GM23338 (cell line): ENCODE measurements at regions not wholly inside any gene's neighbourhood (a gene's known extent, or its start where the extent isn't known, plus 50 kb on each side); places are given as distances from the start of the nearest gene placed in this dataset.

Source experiments
- ATAC-seq: fragments of 200-7000 bp; cut with Tn5 transposase; 3 replicates; pipeline ENCODE4 v1.9.1; 2020
- DNase-seq: peaks from one replicate; pipeline ENCODE4 v3.0.0-alpha.2; 2015; ENCODE audit warnings: low spot score
- H2AFZ ChIP-seq: fragments of 200-600 bp; sonication (generic); 2 replicates; pipeline ENCODE4 v1.8.0; 2016; ENCODE audit warnings: antibody characterized with exemption, mild to moderate bottlenecking, moderate library complexity
- H3F3A ChIP-seq: fragments of 200-600 bp; sonication (generic); replicated peaks from 2 replicates; pipeline ENCODE4 v1.8.0; 2017; ENCODE audit warnings: antibody characterized with exemption, mixed run types, low read depth
- H3K27ac ChIP-seq: fragments of 200-600 bp; sonication (generic); 2 replicates; pipeline ENCODE4 v1.6.1; 2016; ENCODE audit warnings: low read depth
- H3K27me3 ChIP-seq: fragments of 200-600 bp; sonication (generic); 2 replicates; pipeline ENCODE4 v1.8.0; 2016; ENCODE audit warnings: mild to moderate bottlenecking, mixed run types, moderate library complexity; ENCODE audit not compliant: insufficient read depth
- H3K36me3 ChIP-seq: fragments of 200-600 bp; sonication (generic); 2 replicates; pipeline ENCODE4 v1.8.0; 2016; ENCODE audit warnings: mild to moderate bottlenecking; ENCODE audit not compliant: insufficient read depth
- H3K4me1 ChIP-seq: fragments of 200-600 bp; sonication (generic); 2 replicates; pipeline ENCODE4 v1.8.0; 2016; ENCODE audit warnings: mild to moderate bottlenecking, moderate library complexity; ENCODE audit not compliant: insufficient read depth
- H3K4me2 ChIP-seq: fragments of 200-600 bp; sonication (generic); 2 replicates; pipeline ENCODE4 v1.7.1; 2017; ENCODE audit warnings: mixed run types
- H3K4me3 ChIP-seq: fragments of 200-600 bp; sonication (generic); 2 replicates; pipeline ENCODE4 v1.6.1; 2016; ENCODE audit warnings: mixed run types
- H3K79me2 ChIP-seq: fragments of 200-600 bp; sonication (generic); replicated peaks from 2 replicates; pipeline ENCODE4 v1.8.0; 2017; ENCODE audit warnings: mild to moderate bottlenecking; ENCODE audit not compliant: insufficient read depth
- H3K9me2 ChIP-seq: fragments of 200-600 bp; sonication (generic); 2 replicates; pipeline ENCODE4 v1.8.0; 2017; ENCODE audit not compliant: insufficient read depth
- H4K20me1 ChIP-seq: fragments of 200-600 bp; sonication (generic); replicated peaks from 2 replicates; pipeline ENCODE4 v1.8.0; 2017; ENCODE audit warnings: mild to moderate bottlenecking; ENCODE audit not compliant: insufficient read depth
- H3K27ac Mint-ChIP-seq: 2 replicates; pipeline ENCODE4 v1.8.0; 2020; ENCODE audit warnings: inconsistent platforms, mild to moderate bottlenecking, moderate library complexity, mixed read lengths
- H3K27me3 Mint-ChIP-seq: 3 replicates; pipeline ENCODE4 v1.8.0; 2022; ENCODE audit warnings: low read depth, mild to moderate bottlenecking, moderate library complexity, mixed read lengths, inconsistent platforms; ENCODE audit not compliant: insufficient read depth, poor library complexity
- H3K36me3 Mint-ChIP-seq: 3 replicates; pipeline ENCODE4 v1.8.0; 2021; ENCODE audit warnings: low read depth, mild to moderate bottlenecking, inconsistent platforms, moderate library complexity, mixed read lengths
- H3K4me1 Mint-ChIP-seq: 3 replicates; pipeline ENCODE4 v1.8.0; 2020; ENCODE audit warnings: mild to moderate bottlenecking, inconsistent platforms, mixed read lengths
- H3K4me3 Mint-ChIP-seq: 3 replicates; pipeline ENCODE4 v1.8.0; 2021; ENCODE audit warnings: moderate library complexity, mild to moderate bottlenecking, inconsistent platforms, mixed read lengths
- H3K9me3 Mint-ChIP-seq: 3 replicates; pipeline ENCODE4 v1.8.0; 2020; ENCODE audit warnings: moderate library complexity, mild to moderate bottlenecking, inconsistent platforms, mixed read lengths
- CREB1 ChIP-seq: fragments of 250-450 bp; sonication (Bioruptor Pico); IDR thresholded peaks from 2 replicates; pipeline ENCODE4 v1.5.0; 2020; ENCODE audit warnings: low read depth, mild to moderate bottlenecking, moderate library complexity
- EZH2 ChIP-seq: fragments of 200-600 bp; sonication (generic); IDR thresholded peaks from one replicate; pipeline ENCODE4 v1.8.0; 2017; ENCODE audit warnings: antibody characterized with exemption, mild to moderate bottlenecking, low read depth; ENCODE audit not compliant: unreplicated experiment
- JUNB ChIP-seq: IDR thresholded peaks from one replicate; pipeline ENCODE4 v1.6.1; 2016; ENCODE audit warnings: antibody characterized with exemption; ENCODE audit not compliant: unreplicated experiment
- STAT1 ChIP-seq: IDR thresholded peaks from one replicate; pipeline ENCODE4 v1.6.1; 2016; ENCODE audit warnings: antibody characterized with exemption; ENCODE audit not compliant: unreplicated experiment
- ZNF114 ChIP-seq: fragments of 250-450 bp; sonication (Bioruptor Pico); IDR thresholded peaks from 2 replicates; pipeline ENCODE4 v1.5.0; 2020; ENCODE audit warnings: mild to moderate bottlenecking, moderate library complexity
- ZNF331 ChIP-seq: fragments of 250-450 bp; sonication (Bioruptor Pico); IDR thresholded peaks from 2 replicates; pipeline ENCODE4 v1.5.0; 2020; ENCODE audit warnings: low read depth, mild to moderate bottlenecking, moderate library complexity
- TF ChIP-seq, protein P1 (sequence below): fragments of 250-450 bp; sonication (Bioruptor Pico); IDR thresholded peaks from 2 replicates; pipeline ENCODE4 v1.5.0; 2020; ENCODE audit warnings: mild to moderate bottlenecking, moderate library complexity
- TF ChIP-seq, protein P2 (sequence below), 2 experiments: fragments of 200-600 bp in 1 of 2; sonication (generic) in 1 of 2; conservative IDR thresholded peaks; 2 replicates each; pipeline versions ENCODE4 v1.5.1 to v1.6.1; 2016 to 2017; ENCODE audit warnings: antibody characterized with exemption in 2 of 2, low read depth in 2 of 2, mild to moderate bottlenecking in 2 of 2, moderate library complexity in 1 of 2

DNA sequence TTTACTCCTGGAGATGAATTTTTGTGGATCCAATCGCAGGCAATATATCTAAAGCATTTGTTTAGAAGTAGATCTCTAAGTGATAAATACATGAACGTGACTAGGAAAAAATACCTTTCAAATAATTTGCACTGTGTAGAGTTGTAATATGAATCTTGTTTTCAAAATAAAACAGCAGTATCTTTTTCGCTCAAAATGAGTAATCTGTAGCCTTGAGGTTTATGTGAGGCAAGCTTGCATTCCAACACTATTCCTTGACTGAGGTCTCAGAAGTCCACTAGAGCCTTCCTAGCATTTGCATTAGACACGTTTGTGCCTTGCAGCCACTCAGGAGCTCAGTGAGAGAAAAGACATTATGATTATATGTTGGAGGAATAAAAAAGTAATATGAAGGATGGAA, 138.3 kb upstream of the ROBO1 start (continued):
- TF ChIP-seq, protein P1, sequence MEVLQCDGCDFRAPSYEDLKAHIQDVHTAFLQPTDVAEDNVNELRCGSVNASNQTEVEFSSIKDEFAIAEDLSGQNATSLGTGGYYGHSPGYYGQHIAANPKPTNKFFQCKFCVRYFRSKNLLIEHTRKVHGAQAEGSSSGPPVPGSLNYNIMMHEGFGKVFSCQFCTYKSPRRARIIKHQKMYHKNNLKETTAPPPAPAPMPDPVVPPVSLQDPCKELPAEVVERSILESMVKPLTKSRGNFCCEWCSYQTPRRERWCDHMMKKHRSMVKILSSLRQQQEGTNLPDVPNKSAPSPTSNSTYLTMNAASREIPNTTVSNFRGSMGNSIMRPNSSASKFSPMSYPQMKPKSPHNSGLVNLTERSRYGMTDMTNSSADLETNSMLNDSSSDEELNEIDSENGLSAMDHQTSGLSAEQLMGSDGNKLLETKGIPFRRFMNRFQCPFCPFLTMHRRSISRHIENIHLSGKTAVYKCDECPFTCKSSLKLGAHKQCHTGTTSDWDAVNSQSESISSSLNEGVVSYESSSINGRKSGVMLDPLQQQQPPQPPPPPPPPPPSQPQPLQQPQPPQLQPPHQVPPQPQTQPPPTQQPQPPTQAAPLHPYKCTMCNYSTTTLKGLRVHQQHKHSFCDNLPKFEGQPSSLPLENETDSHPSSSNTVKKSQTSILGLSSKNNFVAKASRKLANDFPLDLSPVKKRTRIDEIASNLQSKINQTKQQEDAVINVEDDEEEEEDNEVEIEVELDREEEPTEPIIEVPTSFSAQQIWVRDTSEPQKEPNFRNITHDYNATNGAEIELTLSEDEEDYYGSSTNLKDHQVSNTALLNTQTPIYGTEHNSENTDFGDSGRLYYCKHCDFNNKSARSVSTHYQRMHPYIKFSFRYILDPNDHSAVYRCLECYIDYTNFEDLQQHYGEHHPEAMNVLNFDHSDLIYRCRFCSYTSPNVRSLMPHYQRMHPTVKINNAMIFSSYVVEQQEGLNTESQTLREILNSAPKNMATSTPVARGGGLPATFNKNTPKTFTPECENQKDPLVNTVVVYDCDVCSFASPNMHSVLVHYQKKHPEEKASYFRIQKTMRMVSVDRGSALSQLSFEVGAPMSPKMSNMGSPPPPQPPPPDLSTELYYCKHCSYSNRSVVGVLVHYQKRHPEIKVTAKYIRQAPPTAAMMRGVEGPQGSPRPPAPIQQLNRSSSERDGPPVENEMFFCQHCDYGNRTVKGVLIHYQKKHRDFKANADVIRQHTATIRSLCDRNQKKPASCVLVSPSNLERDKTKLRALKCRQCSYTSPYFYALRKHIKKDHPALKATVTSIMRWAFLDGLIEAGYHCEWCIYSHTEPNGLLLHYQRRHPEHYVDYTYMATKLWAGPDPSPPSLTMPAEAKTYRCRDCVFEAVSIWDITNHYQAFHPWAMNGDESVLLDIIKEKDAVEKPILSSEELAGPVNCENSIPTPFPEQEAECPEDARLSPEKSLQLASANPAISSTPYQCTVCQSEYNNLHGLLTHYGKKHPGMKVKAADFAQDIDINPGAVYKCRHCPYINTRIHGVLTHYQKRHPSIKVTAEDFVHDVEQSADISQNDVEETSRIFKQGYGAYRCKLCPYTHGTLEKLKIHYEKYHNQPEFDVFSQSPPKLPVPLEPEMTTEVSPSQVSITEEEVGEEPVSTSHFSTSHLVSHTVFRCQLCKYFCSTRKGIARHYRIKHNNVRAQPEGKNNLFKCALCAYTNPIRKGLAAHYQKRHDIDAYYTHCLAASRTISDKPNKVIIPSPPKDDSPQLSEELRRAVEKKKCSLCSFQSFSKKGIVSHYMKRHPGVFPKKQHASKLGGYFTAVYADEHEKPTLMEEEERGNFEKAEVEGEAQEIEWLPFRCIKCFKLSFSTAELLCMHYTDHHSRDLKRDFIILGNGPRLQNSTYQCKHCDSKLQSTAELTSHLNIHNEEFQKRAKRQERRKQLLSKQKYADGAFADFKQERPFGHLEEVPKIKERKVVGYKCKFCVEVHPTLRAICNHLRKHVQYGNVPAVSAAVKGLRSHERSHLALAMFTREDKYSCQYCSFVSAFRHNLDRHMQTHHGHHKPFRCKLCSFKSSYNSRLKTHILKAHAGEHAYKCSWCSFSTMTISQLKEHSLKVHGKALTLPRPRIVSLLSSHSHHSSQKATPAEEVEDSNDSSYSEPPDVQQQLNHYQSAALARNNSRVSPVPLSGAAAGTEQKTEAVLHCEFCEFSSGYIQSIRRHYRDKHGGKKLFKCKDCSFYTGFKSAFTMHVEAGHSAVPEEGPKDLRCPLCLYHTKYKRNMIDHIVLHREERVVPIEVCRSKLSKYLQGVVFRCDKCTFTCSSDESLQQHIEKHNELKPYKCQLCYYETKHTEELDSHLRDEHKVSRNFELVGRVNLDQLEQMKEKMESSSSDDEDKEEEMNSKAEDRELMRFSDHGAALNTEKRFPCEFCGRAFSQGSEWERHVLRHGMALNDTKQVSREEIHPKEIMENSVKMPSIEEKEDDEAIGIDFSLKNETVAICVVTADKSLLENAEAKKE (CRISPR knock-in tag): no peak
- TF ChIP-seq EZH2: no peak

GRCh38 chr3:79902151-79902550, 134.4 kb upstream of the ROBO1 start:
- no peak for ATAC-seq
- no peaks in the 10 kb centered on the region for H3K36me3 Mint-ChIP-seq
- TF ChIP-seq CREB1 (CRISPR knock-in tag): no peak
- no peak for TF ChIP-seq STAT1
- TF ChIP-seq ZNF331: no peak
- TF ChIP-seq JUNB: no peak
- no peak for TF ChIP-seq EZH2
- TF ChIP-seq ZNF114: no peak
- TF ChIP-seq, protein P1 (CRISPR knock-in tag): no peak
- TF ChIP-seq, protein P2, sequence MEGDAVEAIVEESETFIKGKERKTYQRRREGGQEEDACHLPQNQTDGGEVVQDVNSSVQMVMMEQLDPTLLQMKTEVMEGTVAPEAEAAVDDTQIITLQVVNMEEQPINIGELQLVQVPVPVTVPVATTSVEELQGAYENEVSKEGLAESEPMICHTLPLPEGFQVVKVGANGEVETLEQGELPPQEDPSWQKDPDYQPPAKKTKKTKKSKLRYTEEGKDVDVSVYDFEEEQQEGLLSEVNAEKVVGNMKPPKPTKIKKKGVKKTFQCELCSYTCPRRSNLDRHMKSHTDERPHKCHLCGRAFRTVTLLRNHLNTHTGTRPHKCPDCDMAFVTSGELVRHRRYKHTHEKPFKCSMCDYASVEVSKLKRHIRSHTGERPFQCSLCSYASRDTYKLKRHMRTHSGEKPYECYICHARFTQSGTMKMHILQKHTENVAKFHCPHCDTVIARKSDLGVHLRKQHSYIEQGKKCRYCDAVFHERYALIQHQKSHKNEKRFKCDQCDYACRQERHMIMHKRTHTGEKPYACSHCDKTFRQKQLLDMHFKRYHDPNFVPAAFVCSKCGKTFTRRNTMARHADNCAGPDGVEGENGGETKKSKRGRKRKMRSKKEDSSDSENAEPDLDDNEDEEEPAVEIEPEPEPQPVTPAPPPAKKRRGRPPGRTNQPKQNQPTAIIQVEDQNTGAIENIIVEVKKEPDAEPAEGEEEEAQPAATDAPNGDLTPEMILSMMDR (conservative IDR thresholded peaks at IDR 0.05; ENCODE audit: low read depth in 2 of 2): no peak

More at GRCh38 chr3:79902151-79902550, 134.4 kb upstream of the ROBO1 start:
- H2AFZ ChIP-seq: no peak overlapping the region
- H3K27me3 ChIP-seq: no peaks in the 10 kb centered on the region
- no peaks in the 10 kb centered on the region for H3K79me2 ChIP-seq
- Mint-ChIP-seq H3K27me3 (no peaks in the 10 kb centered on the region), H3K4me3 (no peak overlapping the region), H3K27ac (no peak overlapping the region), H3K4me1 (peaks cover 3% of the 10 kb centered on the region; the same call in 2 of the 3 replicates), H3K9me3 (no peaks in the 10 kb centered on the region)
- H3K36me3 ChIP-seq: no peaks in the 10 kb centered on the region
- no peak overlapping the region for H3K4me3 ChIP-seq
- H3K4me1 ChIP-seq: no peaks in the 10 kb centered on the region
- H4K20me1 ChIP-seq: no peaks in the 10 kb centered on the region
- no peak overlapping the region for H3K27ac ChIP-seq
- H3K9me2 ChIP-seq: no peaks in the 10 kb centered on the region
- no peaks in the 10 kb centered on the region for H3F3A ChIP-seq
- DNase-seq: no peak
- no peak overlapping the region for H3K4me2 ChIP-seq
